Panc1 (cell line): ENCODE measurements at regions not wholly inside any gene's neighbourhood (a gene's known extent, or its start where the extent isn't known, plus 50 kb on each side); places are given as distances from the start of the nearest gene placed in this dataset.

Experiments used
- ATAC-seq: fragments of 200-7000 bp; cut with Tn5 transposase; 2 replicates; pipeline ENCODE4 v1.9.1; 2020; ENCODE audit warnings: mild to moderate bottlenecking, moderate library complexity
- BruUV-seq: library from RNA; stranded (reverse); fragments of 400-500 nt; replicated peaks from 2 replicates; lab custom pipeline; 2021; lab: Mats Ljungman, UMichigan
- CTCF ChIA-PET: fragments of 300-600 bp; sonication (Branson Sonifier 250); formaldehyde crosslinking; loops from one replicate; lab custom pipeline; 2022; ENCODE audit warnings: antibody characterized with exemption; lab: Charles Lee
- POLR2A ChIA-PET: fragments of 300-600 bp; sonication (Branson Sonifier 250); formaldehyde crosslinking; loops from one replicate; lab custom pipeline; 2022; ENCODE audit warnings: antibody characterized with exemption; lab: Charles Lee
- DNase-seq: peaks from one replicate; pipeline ENCODE4 v3.0.0-alpha.2; 2010; ENCODE audit warnings: low read depth, low spot score
- H3K27ac ChIP-seq: 2 replicates; pipeline ENCODE4 v1.5.1; 2011; ENCODE audit warnings: mild to moderate bottlenecking, low read length, inconsistent platforms
- H3K27me3 ChIP-seq: fragments of 200-500 bp; sonication (Bioruptor generic); 2 replicates; pipeline ENCODE4 v1.6.0; 2014; ENCODE audit warnings: low read length, inconsistent platforms; ENCODE audit not compliant: control insufficient read depth, insufficient read depth
- H3K36me3 ChIP-seq: fragments of 200-500 bp; sonication (Bioruptor generic); 2 replicates; pipeline ENCODE4 v1.5.1; 2014; ENCODE audit warnings: inconsistent platforms, mild to moderate bottlenecking, low read length, moderate library complexity; ENCODE audit not compliant: control insufficient read depth, insufficient read depth
- H3K4me1 ChIP-seq: 2 replicates; pipeline ENCODE4 v1.5.1; 2011; ENCODE audit warnings: inconsistent platforms, mild to moderate bottlenecking, low read length, moderate library complexity; ENCODE audit not compliant: control insufficient read depth, insufficient read depth
- H3K4me3 ChIP-seq, 2 experiments: 2 replicates each; pipeline ENCODE4 v1.5.1; 2011 to 2012; ENCODE audit warnings: low read depth in 2 of 2, low read length in 2 of 2, mild to moderate bottlenecking in 2 of 2, inconsistent platforms in 1 of 2, moderate library complexity in 1 of 2
- H3K9me3 ChIP-seq: fragments of 200-500 bp; sonication (Bioruptor generic); 2 replicates; pipeline ENCODE4 v1.5.1; 2014; ENCODE audit warnings: low read depth, mild to moderate bottlenecking, inconsistent platforms, low read length, moderate library complexity; ENCODE audit not compliant: control insufficient read depth, insufficient read depth
- CTCF ChIP-seq: fragments of 450-650 bp; IDR thresholded peaks from 2 replicates; pipeline ENCODE4 v1.5.1; 2017; ENCODE audit warnings: mild to moderate bottlenecking
- POLR2AphosphoS5 ChIP-seq: IDR thresholded peaks from 2 replicates; pipeline ENCODE4 v1.6.1; 2012; ENCODE audit warnings: mild to moderate bottlenecking, low read depth, low read length, moderate library complexity
- REST ChIP-seq, 2 experiments: IDR thresholded peaks; 2 replicates each; pipeline ENCODE4 v1.6.1; 2011 to 2012; ENCODE audit warnings: low read depth in 2 of 2, control low read depth in 1 of 2, low read length in 1 of 2, mild to moderate bottlenecking in 1 of 2, moderate library complexity in 1 of 2; ENCODE audit not compliant: insufficient read depth in 1 of 2
- SIN3A ChIP-seq: IDR thresholded peaks from 2 replicates; pipeline ENCODE4 v1.6.1; 2012; ENCODE audit warnings: low read depth, mild to moderate bottlenecking, low read length, moderate library complexity, borderline replicate concordance; ENCODE audit not compliant: insufficient read depth
- TCF7L2 ChIP-seq: IDR thresholded peaks from 2 replicates; pipeline ENCODE4 v1.6.1; 2011; ENCODE audit warnings: mild to moderate bottlenecking, low read depth, low read length, inconsistent platforms
- in situ Hi-C: cut with HindIII; loops from 2 replicates; pipeline ENCODE4 v1.10.0; 2016; ENCODE audit warnings: low sequenced_read_pairs, low pct_unique_long_range_greater_than_20kb
- intact Hi-C: fragments of 100-400 bp; cut with micrococcal nuclease; formaldehyde crosslinking; loops from one replicate; pipeline ENCODE4 v1.10.0; 2022; ENCODE audit not compliant: unreplicated experiment

GRCh38 chr3:161990036-161990435, 493.4 kb downstream of the OTOL1 start:
- DNase-seq, result no peak
- no peaks in the 10 kb centered on the region for H3K27me3 ChIP-seq
- CTCF ChIA-PET, result no interaction called here
- intact Hi-C loops, result no loop called here
- H3K4me1 ChIP-seq, result no peaks in the 10 kb centered on the region
- TF ChIP-seq POLR2AphosphoS5, result no peak
- no peak for TF ChIP-seq SIN3A
- no peak for TF ChIP-seq CTCF
- H3K36me3 ChIP-seq, result no peaks in the 10 kb centered on the region
- no TSS peak for BruUV-seq
- no peak overlapping the region for H3K27ac ChIP-seq
- no peak overlapping the region for H3K4me3 ChIP-seq
- ATAC-seq, result no peak
- POLR2A ChIA-PET, result no interaction called here
- no peaks in the 10 kb centered on the region for H3K9me3 ChIP-seq
- in situ Hi-C loops, result no loop called here

DNA sequence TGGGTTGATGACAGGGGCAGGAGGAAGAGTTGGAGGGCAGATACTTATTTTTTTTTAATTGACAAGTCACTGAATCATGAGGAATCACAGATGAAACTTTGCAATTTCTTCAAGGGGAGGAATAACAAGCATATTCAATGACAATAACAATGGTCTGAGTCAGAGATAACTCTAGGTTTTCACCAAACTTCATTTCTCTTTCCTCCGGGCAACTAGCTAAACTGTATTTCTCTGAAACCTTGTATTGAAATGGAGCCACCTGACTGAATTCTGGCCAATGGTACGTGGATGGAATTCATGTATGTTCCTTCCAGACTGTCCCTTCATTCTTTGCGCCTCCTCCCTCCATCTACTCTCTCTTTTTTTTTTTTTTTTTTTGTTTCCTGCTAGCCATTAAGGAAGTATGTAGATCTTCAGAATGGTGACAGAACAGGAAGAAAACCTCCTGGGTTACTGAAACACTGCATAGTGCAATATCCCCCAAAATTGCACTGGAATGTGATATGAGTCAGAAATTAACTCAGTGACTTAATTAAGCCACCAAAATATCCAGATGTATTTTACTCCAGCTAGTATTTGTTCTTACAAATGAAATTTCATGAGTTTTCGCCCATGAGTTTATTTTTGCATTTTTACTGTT, 495.4 kb downstream of the OTOL1 start:
- DNase-seq (no peak), ATAC-seq (no peak)
- in situ Hi-C loops (no loop called here), intact Hi-C loops (no loop called here)
- Histone ChIP-seq H3K4me1 (no peaks in the 10 kb centered on the region), H3K36me3 (no peaks in the 10 kb centered on the region), H3K27me3 (no peaks in the 10 kb centered on the region), H3K27ac (no peak overlapping the region), H3K4me3 (no peak overlapping the region), H3K9me3 (no peaks in the 10 kb centered on the region)
- BruUV-seq, result no TSS peak
- CTCF ChIA-PET, result no interaction called here
- POLR2A ChIA-PET, result no interaction called here
- no peak for TF ChIP-seq CTCF
- TF ChIP-seq POLR2AphosphoS5, result no peak
- TF ChIP-seq REST (IDR thresholded peaks at IDR 0.05; ENCODE audit: insufficient read depth in 1 of 2, low read depth in 2 of 2, low read length in 1 of 2), result no peak
- TF ChIP-seq TCF7L2, result no peak
- no peak for TF ChIP-seq SIN3A
